K562 (cell line): ENCODE measurements at regions not wholly inside any gene's neighbourhood (a gene's known extent, or its start where the extent isn't known, plus 50 kb on each side); places are given as distances from the start of the nearest gene placed in this dataset.

Experiments
- COPS2 ChIP-seq: fragments of 450-650 bp; conservative IDR thresholded peaks from 2 replicates; pipeline ENCODE4 v1.6.1; 2016; ENCODE audit warnings: mild to moderate bottlenecking, moderate library complexity
- KLF16 ChIP-seq: IDR thresholded peaks from 2 replicates; pipeline ENCODE4 v1.6.1; 2016; ENCODE audit warnings: antibody characterized with exemption
- MEF2A ChIP-seq: IDR thresholded peaks from 2 replicates; pipeline ENCODE4 v1.6.1; 2011; ENCODE audit warnings: low read depth, mild to moderate bottlenecking, low read length, moderate library complexity; ENCODE audit not compliant: control insufficient read depth
- RAD21 ChIP-seq, 2 experiments: fragments of 250-450 bp in 1 of 2; fragments of 450-650 bp in 1 of 2; sonication (Bioruptor Pico) in 1 of 2; formaldehyde crosslinking in 1 of 2; IDR thresholded peaks in 1 of 2; conservative IDR thresholded peaks in 1 of 2; 2 replicates each; pipeline versions ENCODE4 v1.4.0 to v1.8.0; 2020 to 2022; ENCODE audit warnings: mild to moderate bottlenecking in 2 of 2, moderate library complexity in 1 of 2
- TAF1 ChIP-seq: IDR thresholded peaks from 2 replicates; pipeline ENCODE4 v1.6.1; 2011; ENCODE audit warnings: mild to moderate bottlenecking, low read length, moderate library complexity; ENCODE audit not compliant: insufficient read depth, control insufficient read depth, severe bottlenecking; ENCODE audit errors: extremely low read depth
- ZNF24 ChIP-seq: fragments of 450-650 bp; IDR thresholded peaks from 2 replicates; pipeline ENCODE4 v1.6.1; 2016
- TF ChIP-seq, protein P1 (sequence below): sonication (generic); formaldehyde crosslinking; IDR thresholded peaks from 2 replicates; pipeline ENCODE4 v1.8.1; 2023; ENCODE audit warnings: missing genetic modification reagents, mild to moderate bottlenecking, borderline replicate concordance
- TF ChIP-seq, protein P2 (sequence below): fragments of 200-800 bp; sonication (Bioruptor generic); IDR thresholded peaks from 2 replicates; pipeline ENCODE4 v1.6.1; 2016; ENCODE audit warnings: missing genetic modification characterization, missing compliant biosample characterization
- TF ChIP-seq, protein P3 (sequence below): sonication (generic); IDR thresholded peaks from 2 replicates; pipeline ENCODE4 v1.6.1; 2016
- TF ChIP-seq, protein P4 (sequence below): fragments of 450-650 bp; IDR thresholded peaks from 2 replicates; pipeline ENCODE4 v1.6.1; 2016; ENCODE audit warnings: low read depth, mild to moderate bottlenecking, moderate library complexity
- TF ChIP-seq, protein P5 (sequence below), 3 experiments: IDR thresholded peaks in 2 of 3; conservative IDR thresholded peaks in 1 of 3; 2 replicates each; pipeline ENCODE4 v1.5.1; 2011 to 2012; ENCODE audit warnings: low read length in 3 of 3, mild to moderate bottlenecking in 3 of 3, control low read depth in 2 of 3, improper control_type of control experiment in 1 of 3, inconsistent platforms in 1 of 3, low read depth in 1 of 3, mixed read lengths in 1 of 3, moderate library complexity in 1 of 3; ENCODE audit not compliant: insufficient read depth in 2 of 3

DNA sequence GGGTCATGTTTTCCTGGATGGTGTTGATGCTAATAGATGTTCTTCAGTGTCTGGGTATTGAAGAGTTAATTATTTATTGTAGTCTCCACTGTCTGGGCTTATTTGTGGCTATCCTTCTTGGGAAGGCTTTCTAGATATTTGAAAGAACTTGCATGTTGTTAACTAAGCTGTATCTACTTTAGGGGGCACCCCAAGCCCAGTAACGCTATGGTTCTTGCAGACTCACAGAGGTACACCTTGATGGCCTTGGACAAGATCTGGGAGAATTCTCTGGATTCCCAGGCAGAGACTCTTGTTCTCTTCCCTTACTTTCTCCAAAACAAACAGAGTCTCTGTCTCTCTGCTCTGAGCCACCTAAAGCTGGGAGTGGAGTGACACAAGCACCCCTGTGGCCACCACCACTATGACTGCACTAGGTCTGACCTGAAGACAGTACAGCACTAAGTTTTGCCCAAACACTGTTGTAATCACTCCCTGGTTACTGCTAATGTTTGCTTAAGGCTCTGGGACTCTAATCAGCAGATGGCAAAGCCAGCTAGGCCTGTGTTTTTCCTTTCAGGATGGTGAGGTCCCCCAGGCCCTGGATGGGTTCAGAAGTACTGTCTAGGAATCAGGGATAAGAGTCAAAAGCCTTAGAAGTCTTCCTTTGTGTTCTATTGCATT, 76.5 kb upstream of the C1orf21 start (continued):
- TF ChIP-seq, protein P1, sequence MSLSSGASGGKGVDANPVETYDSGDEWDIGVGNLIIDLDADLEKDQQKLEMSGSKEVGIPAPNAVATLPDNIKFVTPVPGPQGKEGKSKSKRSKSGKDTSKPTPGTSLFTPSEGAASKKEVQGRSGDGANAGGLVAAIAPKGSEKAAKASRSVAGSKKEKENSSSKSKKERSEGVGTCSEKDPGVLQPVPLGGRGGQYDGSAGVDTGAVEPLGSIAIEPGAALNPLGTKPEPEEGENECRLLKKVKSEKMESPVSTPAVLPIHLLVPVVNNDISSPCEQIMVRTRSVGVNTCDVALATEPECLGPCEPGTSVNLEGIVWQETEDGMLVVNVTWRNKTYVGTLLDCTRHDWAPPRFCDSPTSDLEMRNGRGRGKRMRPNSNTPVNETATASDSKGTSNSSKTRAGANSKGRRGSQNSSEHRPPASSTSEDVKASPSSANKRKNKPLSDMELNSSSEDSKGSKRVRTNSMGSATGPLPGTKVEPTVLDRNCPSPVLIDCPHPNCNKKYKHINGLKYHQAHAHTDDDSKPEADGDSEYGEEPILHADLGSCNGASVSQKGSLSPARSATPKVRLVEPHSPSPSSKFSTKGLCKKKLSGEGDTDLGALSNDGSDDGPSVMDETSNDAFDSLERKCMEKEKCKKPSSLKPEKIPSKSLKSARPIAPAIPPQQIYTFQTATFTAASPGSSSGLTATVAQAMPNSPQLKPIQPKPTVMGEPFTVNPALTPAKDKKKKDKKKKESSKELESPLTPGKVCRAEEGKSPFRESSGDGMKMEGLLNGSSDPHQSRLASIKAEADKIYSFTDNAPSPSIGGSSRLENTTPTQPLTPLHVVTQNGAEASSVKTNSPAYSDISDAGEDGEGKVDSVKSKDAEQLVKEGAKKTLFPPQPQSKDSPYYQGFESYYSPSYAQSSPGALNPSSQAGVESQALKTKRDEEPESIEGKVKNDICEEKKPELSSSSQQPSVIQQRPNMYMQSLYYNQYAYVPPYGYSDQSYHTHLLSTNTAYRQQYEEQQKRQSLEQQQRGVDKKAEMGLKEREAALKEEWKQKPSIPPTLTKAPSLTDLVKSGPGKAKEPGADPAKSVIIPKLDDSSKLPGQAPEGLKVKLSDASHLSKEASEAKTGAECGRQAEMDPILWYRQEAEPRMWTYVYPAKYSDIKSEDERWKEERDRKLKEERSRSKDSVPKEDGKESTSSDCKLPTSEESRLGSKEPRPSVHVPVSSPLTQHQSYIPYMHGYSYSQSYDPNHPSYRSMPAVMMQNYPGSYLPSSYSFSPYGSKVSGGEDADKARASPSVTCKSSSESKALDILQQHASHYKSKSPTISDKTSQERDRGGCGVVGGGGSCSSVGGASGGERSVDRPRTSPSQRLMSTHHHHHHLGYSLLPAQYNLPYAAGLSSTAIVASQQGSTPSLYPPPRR (CRISPR knock-in tag) = no peak
- TF ChIP-seq KLF16 (no peak), COPS2 (no peak), TAF1 (no peak), RAD21 (CRISPR knock-in tag; conservative IDR thresholded peaks at IDR 0.05 in 1 of 2, IDR thresholded peaks at IDR 0.05 in 1 of 2) (peak in 1 of 2 experiments; percentile 38; a peak in 2 of 4 replicates), ZNF24 (no peak), MEF2A (no peak)
- TF ChIP-seq, protein P2, sequence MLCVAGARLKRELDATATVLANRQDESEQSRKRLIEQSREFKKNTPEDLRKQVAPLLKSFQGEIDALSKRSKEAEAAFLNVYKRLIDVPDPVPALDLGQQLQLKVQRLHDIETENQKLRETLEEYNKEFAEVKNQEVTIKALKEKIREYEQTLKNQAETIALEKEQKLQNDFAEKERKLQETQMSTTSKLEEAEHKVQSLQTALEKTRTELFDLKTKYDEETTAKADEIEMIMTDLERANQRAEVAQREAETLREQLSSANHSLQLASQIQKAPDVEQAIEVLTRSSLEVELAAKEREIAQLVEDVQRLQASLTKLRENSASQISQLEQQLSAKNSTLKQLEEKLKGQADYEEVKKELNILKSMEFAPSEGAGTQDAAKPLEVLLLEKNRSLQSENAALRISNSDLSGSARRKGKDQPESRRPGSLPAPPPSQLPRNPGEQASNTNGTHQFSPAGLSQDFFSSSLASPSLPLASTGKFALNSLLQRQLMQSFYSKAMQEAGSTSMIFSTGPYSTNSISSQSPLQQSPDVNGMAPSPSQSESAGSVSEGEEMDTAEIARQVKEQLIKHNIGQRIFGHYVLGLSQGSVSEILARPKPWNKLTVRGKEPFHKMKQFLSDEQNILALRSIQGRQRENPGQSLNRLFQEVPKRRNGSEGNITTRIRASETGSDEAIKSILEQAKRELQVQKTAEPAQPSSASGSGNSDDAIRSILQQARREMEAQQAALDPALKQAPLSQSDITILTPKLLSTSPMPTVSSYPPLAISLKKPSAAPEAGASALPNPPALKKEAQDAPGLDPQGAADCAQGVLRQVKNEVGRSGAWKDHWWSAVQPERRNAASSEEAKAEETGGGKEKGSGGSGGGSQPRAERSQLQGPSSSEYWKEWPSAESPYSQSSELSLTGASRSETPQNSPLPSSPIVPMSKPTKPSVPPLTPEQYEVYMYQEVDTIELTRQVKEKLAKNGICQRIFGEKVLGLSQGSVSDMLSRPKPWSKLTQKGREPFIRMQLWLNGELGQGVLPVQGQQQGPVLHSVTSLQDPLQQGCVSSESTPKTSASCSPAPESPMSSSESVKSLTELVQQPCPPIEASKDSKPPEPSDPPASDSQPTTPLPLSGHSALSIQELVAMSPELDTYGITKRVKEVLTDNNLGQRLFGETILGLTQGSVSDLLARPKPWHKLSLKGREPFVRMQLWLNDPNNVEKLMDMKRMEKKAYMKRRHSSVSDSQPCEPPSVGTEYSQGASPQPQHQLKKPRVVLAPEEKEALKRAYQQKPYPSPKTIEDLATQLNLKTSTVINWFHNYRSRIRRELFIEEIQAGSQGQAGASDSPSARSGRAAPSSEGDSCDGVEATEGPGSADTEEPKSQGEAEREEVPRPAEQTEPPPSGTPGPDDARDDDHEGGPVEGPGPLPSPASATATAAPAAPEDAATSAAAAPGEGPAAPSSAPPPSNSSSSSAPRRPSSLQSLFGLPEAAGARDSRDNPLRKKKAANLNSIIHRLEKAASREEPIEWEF (CRISPR knock-in tag) = no peak
- TF ChIP-seq, protein P3, sequence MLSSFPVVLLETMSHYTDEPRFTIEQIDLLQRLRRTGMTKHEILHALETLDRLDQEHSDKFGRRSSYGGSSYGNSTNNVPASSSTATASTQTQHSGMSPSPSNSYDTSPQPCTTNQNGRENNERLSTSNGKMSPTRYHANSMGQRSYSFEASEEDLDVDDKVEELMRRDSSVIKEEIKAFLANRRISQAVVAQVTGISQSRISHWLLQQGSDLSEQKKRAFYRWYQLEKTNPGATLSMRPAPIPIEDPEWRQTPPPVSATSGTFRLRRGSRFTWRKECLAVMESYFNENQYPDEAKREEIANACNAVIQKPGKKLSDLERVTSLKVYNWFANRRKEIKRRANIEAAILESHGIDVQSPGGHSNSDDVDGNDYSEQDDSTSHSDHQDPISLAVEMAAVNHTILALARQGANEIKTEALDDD = no peak
- TF ChIP-seq, protein P4, sequence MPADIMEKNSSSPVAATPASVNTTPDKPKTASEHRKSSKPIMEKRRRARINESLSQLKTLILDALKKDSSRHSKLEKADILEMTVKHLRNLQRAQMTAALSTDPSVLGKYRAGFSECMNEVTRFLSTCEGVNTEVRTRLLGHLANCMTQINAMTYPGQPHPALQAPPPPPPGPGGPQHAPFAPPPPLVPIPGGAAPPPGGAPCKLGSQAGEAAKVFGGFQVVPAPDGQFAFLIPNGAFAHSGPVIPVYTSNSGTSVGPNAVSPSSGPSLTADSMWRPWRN = no peak
- TF ChIP-seq, protein P5, sequence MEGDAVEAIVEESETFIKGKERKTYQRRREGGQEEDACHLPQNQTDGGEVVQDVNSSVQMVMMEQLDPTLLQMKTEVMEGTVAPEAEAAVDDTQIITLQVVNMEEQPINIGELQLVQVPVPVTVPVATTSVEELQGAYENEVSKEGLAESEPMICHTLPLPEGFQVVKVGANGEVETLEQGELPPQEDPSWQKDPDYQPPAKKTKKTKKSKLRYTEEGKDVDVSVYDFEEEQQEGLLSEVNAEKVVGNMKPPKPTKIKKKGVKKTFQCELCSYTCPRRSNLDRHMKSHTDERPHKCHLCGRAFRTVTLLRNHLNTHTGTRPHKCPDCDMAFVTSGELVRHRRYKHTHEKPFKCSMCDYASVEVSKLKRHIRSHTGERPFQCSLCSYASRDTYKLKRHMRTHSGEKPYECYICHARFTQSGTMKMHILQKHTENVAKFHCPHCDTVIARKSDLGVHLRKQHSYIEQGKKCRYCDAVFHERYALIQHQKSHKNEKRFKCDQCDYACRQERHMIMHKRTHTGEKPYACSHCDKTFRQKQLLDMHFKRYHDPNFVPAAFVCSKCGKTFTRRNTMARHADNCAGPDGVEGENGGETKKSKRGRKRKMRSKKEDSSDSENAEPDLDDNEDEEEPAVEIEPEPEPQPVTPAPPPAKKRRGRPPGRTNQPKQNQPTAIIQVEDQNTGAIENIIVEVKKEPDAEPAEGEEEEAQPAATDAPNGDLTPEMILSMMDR (IDR thresholded peaks at IDR 0.05 in 2 of 3, conservative IDR thresholded peaks at IDR 0.05 in 1 of 3; ENCODE audit: insufficient read depth in 2 of 3, low read depth in 1 of 3, low read length in 3 of 3) = peak in 1 of 3 experiments; percentile 6; a peak in 1 of 6 replicates
